RWPE1 (cell line): ENCODE measurements at regions not wholly inside any gene's neighbourhood (a gene's known extent, or its start where the extent isn't known, plus 50 kb on each side); places are given as distances from the start of the nearest gene placed in this dataset.

Source experiments
- CTCF ChIA-PET: fragments of 350-600 bp; sonication (Branson Sonifier 250); formaldehyde crosslinking; extraction: SDS; loops from one replicate; lab custom pipeline; 2021; lab: Yijun Ruan, JAX
- POLR2A ChIA-PET: fragments of 400-600 bp; formaldehyde crosslinking; extraction: SDS; loops from one replicate; lab custom pipeline; 2020; ENCODE audit warnings: antibody characterized with exemption; ENCODE audit not compliant: low non-redundant PET; lab: Yijun Ruan, JAX
- DNase-seq: peaks from one replicate; pipeline ENCODE4 v3.0.0; 2012; ENCODE audit warnings: low spot score
- H3K27ac ChIP-seq: fragments of 450-650 bp; 2 replicates; pipeline ENCODE4 v1.5.1; 2017
- CTCF ChIP-seq: fragments of 450-650 bp; conservative IDR thresholded peaks from 2 replicates; pipeline ENCODE4 v1.5.1; 2017; ENCODE audit warnings: low read depth, mild to moderate bottlenecking

DNA sequence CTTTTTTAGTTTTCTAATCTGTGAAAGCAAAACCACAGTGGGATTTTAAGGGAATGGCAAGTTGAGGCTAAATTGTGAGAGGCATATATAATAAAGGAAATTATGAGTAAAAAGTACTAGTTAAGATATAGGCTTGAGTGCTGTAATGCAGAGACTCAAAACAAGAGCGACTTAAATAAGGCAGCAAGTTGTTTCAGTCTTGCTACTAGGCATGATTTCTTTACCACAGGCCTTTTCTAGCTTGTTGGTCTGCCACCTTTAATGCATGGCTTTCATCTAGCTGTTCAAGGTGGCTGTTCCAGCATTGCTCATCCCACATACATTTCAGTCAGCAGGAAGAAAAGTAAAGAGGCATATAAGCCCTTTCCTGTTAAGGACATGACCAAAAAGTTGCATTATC, 427.9 kb upstream of the ADAMTSL1 start:
- ChIA-PET CTCF (no interaction called here), POLR2A (no interaction called here)
- no peak for DNase-seq
- no peak for TF ChIP-seq CTCF
- H3K27ac ChIP-seq: no peak overlapping the region

GRCh38 chr9:18051638-18052037, 422.3 kb upstream of the ADAMTSL1 start:
- H3K27ac ChIP-seq: no peak overlapping the region
- POLR2A ChIA-PET: no interaction called here
- no peak for DNase-seq
- no peak for TF ChIP-seq CTCF
- CTCF ChIA-PET: interaction anchor here (0.7 kb wide), 1 partner anchor 43 kb away, joined by 3 read pairs; no protein-coding TSS in a partner anchor

DNA sequence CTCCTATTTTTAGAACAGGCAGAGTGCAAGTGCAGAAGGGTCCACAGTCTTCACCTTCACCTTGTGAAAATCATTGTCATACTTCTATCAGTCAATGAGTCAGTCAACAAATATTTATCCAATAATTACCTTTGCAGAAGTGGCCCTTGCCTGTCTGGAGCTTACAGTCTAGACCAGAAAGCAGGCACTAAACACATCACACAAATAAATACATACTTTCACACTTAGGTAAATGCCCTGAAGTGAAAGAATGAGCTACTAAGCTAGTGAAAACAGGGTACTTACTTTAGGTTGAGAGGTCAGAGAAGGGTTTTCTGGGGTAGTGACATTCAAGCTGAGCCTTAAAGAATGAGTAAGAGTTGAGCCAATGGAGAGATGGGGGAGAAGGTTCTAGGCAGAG, 421.9 kb upstream of the ADAMTSL1 start:
- no peak overlapping the region for H3K27ac ChIP-seq
- DNase-seq: no peak
- ChIA-PET POLR2A (no interaction called here), CTCF (interaction anchor here (0.6 to 0.7 kb wide), 2 partner anchors 43 to 55 kb away, joined by 3 read pairs; no protein-coding TSS in a partner anchor)
- no peak for TF ChIP-seq CTCF

DNA sequence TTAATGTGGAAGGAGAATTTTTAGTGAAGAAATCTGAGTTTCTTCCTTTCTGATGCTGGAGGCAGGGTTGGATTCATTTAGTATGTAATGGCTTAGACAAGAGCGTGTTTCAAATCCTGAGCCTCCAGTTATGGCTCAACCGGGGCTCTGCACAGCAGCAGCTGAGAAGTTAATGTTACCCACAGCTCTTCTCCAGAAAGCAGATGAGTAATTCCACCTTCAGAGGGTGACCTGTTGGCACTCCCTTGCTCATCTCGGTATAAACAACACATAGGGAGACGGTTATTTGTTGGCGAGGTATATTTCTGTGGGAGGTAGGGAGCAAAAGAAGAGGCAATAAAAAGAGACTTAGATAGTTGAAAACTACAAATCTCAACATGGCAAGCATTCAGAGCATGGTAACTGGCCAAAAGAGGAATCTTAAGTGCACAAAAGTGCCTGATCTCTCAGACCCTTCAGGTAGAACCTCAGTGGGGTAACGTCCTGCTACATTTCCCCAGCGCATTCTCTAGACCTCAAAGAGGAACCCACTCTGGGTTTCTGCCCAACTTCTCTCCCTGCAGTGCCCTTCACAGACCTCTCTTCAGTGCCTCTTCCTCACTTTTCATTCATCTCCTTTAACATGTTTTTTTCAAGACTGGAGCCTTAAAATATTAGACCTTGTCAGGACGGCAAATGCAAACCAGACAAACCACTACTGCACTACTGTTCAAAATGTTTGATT, 417.5 kb upstream of the ADAMTSL1 start:
- TF ChIP-seq CTCF: no peak
- POLR2A ChIA-PET: no interaction called here
- CTCF ChIA-PET: no interaction called here
- H3K27ac ChIP-seq: no peak overlapping the region
- DNase-seq: no peak

DNA sequence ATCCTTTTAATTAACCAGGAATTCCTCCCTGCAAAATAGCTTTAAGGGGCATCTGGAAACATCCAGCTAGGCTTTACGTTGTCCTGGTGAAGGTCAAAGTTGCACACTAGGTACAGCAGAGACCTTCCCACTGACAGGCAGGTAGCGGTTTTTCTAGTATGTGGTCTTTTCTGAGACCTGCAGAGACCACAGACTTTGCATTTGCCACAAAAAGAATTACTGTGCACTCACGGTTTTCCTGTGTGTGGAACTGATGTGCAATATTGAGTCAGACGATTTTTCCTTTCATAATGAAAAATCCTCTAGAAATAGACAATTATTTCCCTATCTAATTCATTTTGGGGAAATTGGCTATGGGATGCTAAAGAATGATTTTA, 417.0 kb upstream of the ADAMTSL1 start:
- POLR2A ChIA-PET: no interaction called here
- no peak for DNase-seq
- no peak for TF ChIP-seq CTCF
- no peak overlapping the region for H3K27ac ChIP-seq
- CTCF ChIA-PET: no interaction called here

DNA sequence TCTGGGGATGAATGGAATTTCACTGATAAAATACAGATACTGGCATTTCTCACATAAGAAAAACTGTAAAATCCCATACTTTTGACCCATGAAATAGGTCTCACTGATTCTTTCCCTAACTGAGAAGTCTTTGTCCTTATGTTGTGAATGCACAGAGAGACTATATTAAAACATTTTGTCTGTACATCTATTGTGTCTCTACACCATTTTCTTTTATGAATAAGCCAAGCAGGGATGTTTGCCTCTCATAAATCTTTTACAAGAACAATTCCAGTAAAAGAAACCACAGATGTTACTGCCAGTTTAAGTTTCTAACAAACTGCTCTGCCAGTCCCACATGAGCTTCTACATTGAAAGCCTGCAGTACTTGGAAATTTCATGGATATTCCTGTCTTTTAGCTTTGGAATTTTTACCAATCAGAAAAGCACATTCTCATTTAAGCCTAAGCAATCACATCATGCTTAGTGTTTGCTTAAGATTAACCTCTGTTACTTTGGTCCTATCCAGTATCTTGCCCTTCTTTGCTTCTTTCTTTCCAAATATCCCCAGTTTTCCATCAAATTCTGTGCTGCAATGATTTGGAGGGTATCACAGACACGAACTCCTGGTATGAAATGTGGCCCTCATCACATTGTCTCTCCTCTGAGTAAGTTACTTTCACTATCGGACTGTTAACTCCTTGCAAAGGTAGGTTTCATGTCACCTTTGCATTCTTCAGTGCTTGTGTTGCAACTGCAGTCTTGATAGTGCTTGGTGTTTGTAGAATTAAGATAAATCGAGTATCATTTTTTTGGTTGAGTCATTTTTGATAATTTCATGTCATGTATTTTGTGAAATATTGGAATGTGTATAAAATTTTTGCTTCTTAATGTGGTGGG, 415.1 kb upstream of the ADAMTSL1 start:
- no peak for DNase-seq
- TF ChIP-seq CTCF: no peak
- CTCF ChIA-PET: no interaction called here
- POLR2A ChIA-PET: no interaction called here
- H3K27ac ChIP-seq: no peak overlapping the region
